ENCODE measurements at regions not wholly inside any gene's neighbourhood (a gene's known extent, or its start where the extent isn't known, plus 50 kb on each side); places are given as distances from the start of the nearest gene placed in this dataset.

DNA sequence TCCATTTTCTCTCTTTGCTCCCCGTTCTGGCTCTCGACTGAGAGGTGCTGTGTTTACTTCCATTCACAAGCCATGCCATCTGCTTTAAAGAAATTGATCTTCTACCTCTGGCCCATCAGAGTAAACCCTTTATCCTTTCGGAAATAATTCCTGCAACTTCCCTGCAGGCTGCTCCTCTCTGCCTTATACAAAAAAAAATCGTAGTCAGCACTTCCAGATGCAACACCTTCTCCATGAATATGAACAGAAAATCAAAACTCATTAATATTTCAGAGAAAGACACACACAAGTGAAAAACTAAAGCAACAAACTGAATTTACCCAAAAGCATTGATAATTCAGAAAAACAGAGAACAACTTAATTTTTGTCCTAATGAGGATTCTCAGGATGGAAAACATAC, 127.6 kb upstream of the FSCB start:
- no peaks in the 10 kb centered on the region for H3K9me3 ChIP-seq (replicated peaks; ENCODE audit: control insufficient read depth, low read depth, low read length)
- WGBS (ENCODE audit: insufficient coverage) = 66% methylated on average over 4 of the region's 4 CpGs
- H3K4me3 ChIP-seq (ENCODE audit: low read length) = no peak overlapping the region
- H3K36me3 ChIP-seq (ENCODE audit: control insufficient read depth, insufficient read depth, low read length) = no peaks in the 10 kb centered on the region
- DNase-seq = no peak
- no peaks in the 10 kb centered on the region for H3K4me1 ChIP-seq (ENCODE audit: control insufficient read depth, insufficient read depth, low read length)
- H3K27me3 ChIP-seq (ENCODE audit: control insufficient read depth, insufficient read depth, low read length) = no peaks in the 10 kb centered on the region
- H3K27ac ChIP-seq (ENCODE audit: low read length) = no peak overlapping the region

DNA sequence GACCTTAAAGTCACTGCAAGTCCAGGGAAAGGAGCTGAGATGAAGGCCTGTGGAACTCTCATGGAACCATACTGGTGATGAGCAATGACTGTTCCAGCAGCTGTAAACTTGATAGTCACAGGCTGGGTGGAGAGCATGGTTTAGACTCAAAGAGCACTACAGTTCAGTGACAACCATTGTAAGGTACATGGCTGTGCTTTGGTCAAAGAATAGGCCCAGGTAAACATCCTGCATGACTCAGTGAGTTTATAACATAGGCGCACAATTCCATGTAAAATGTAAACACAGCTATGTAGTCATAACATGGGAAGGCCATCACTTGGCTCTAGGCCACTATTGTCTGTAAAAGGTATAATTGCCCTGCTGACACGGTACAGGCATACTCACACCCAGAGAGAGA, 119.3 kb upstream of the FSCB start:
- no peaks in the 10 kb centered on the region for H3K9me3 ChIP-seq (replicated peaks; ENCODE audit: control insufficient read depth, low read depth, low read length)
- 88% methylated on average over 2 of the region's 2 CpGs for WGBS (ENCODE audit: insufficient coverage)
- no peak for DNase-seq
- H3K27me3 ChIP-seq (ENCODE audit: control insufficient read depth, insufficient read depth, low read length) = no peaks in the 10 kb centered on the region
- no peak overlapping the region for H3K4me3 ChIP-seq (ENCODE audit: low read length)
- H3K4me1 ChIP-seq (ENCODE audit: control insufficient read depth, insufficient read depth, low read length) = no peaks in the 10 kb centered on the region
- H3K27ac ChIP-seq (ENCODE audit: low read length) = no peak overlapping the region
- H3K36me3 ChIP-seq (ENCODE audit: control insufficient read depth, insufficient read depth, low read length) = no peaks in the 10 kb centered on the region

DNA sequence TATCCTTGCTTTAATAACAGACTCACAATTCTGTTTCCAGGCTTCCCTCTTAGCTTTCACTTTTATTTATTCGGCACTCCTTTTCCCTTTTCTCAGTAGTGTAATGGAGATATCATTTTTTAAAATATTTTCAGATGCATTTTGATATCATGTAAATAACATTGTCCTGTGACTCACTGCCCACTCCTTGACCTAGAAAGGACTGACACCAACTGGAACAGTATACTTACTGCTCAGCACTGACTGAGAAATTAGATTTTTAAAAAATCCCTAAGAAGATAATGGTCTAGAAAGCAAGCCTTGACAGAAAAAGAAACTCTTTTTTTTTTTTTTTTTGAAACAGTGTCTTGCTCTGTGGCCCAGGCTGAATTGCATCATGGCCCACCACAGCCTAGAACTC, 118.0 kb upstream of the FSCB start:
- Histone ChIP-seq H3K27me3 (ENCODE audit: control insufficient read depth, insufficient read depth, low read length) (no peaks in the 10 kb centered on the region), H3K36me3 (ENCODE audit: control insufficient read depth, insufficient read depth, low read length) (no peaks in the 10 kb centered on the region), H3K27ac (ENCODE audit: low read length) (no peak overlapping the region), H3K4me3 (ENCODE audit: low read length) (no peak overlapping the region), H3K9me3 (replicated peaks; ENCODE audit: control insufficient read depth, low read depth, low read length) (no peaks in the 10 kb centered on the region), H3K4me1 (ENCODE audit: control insufficient read depth, insufficient read depth, low read length) (no peaks in the 10 kb centered on the region)
- no CpG with 5 or more reads among the region's 1 CpG for WGBS (ENCODE audit: insufficient coverage)
- DNase-seq = no peak

DNA sequence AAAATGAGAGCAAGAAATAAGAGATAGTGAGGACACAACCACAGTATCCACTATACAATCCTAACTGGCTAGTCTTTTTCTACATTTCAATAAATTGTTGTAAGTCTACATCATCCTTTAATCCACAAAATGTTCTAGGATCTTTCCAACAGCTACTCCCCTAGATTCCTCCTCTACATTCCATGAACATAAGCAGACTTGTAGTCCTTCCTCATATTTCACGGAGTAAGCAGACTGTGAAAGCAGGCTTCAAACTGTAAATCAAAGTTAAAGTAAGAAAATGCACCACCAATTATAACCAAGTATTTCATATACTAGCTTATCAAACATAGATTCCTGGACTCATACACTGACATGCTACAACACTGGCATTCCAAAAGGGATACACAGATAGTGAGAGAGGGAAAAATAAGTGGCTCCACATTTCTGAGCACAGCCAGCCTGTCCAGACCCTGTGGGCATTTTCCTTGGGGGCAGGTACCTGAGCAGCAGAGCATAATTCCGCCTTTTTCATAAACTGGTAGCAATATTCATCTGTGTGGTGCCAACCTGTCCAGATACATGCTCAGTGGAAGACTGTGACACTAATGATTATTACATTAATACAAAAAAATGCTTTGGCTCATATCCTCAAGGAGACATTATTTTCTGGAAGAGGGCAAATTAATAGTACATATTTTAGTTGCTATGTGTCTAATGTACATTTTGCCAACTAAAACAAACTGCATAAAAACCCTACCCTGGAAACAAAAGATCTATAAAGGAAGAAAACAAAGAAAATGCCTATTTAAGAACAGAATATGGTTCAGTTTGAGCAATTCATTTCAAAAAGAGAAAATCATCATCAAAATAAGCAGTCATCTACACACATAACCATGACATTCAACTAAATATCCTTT, 113.3 kb upstream of the FSCB start:
- WGBS (ENCODE audit: insufficient coverage) = no CpG with 5 or more reads among the region's 2 CpGs
- no peak overlapping the region for H3K27ac ChIP-seq (ENCODE audit: low read length)
- no peaks in the 10 kb centered on the region for H3K27me3 ChIP-seq (ENCODE audit: control insufficient read depth, insufficient read depth, low read length)
- peak; percentile 46 for DNase-seq
- no peak overlapping the region for H3K4me3 ChIP-seq (ENCODE audit: low read length)
- H3K36me3 ChIP-seq (ENCODE audit: control insufficient read depth, insufficient read depth, low read length) = no peaks in the 10 kb centered on the region
- no peaks in the 10 kb centered on the region for H3K9me3 ChIP-seq (replicated peaks; ENCODE audit: control insufficient read depth, low read depth, low read length)
- no peaks in the 10 kb centered on the region for H3K4me1 ChIP-seq (ENCODE audit: control insufficient read depth, insufficient read depth, low read length)

DNA sequence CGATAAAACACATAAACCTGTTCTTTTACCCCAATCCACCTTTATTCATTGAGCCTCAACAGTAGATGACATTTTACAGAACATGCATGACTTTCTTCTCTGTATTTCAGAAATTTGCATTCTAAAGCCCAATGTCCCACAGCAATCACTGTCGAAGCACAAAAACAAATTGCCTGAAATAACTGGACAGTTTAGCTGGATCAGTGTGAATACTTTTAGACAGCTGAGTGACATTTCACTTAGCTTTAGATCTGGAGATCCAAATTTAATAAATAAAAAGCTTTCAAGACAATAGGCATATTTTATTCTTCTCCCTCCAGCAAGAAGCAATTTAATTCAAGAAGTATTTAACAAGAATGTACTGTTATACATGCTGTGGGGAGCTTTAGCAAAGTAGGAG, 109.1 kb upstream of the FSCB start:
- 78% methylated on average over 1 of the region's 2 CpGs for WGBS (ENCODE audit: insufficient coverage)
- Histone ChIP-seq H3K27ac (ENCODE audit: low read length) (no peak overlapping the region), H3K27me3 (ENCODE audit: control insufficient read depth, insufficient read depth, low read length) (no peaks in the 10 kb centered on the region), H3K4me3 (ENCODE audit: low read length) (no peak overlapping the region), H3K9me3 (replicated peaks; ENCODE audit: control insufficient read depth, low read depth, low read length) (no peaks in the 10 kb centered on the region), H3K36me3 (ENCODE audit: control insufficient read depth, insufficient read depth, low read length) (no peaks in the 10 kb centered on the region), H3K4me1 (ENCODE audit: control insufficient read depth, insufficient read depth, low read length) (no peaks in the 10 kb centered on the region)
- no peak for DNase-seq

DNA sequence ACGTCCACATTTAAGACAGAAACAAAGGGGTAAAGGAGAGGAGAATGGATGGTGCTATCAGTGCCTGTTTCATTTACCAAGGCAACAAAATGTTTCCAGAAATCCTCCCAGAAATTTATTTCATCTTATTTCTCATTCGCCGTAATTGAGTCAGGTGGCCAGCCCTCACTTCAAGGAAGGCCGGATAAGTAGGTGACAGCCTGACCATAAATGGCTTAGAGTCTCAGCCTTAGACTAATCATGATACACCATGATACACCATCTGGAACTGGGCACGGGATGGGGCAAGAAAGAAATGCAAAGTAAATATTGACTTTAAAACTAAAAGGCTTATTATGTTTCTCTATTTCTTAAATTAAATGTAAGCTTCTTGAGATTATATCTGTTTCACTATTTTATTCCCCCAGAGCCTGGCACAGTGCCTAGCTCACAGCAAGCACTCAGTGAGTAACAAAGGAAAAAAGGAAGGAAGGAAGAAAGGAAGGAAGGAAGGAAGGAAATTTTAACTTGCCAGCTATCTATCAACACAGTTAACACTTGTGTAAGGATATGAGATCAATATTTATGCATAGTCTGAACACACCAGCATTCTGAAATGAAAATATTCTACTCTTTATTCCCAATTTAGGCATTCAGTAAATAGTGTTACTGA, 106.1 kb upstream of the FSCB start:
- Histone ChIP-seq H3K4me3 (ENCODE audit: low read length) (no peak overlapping the region), H3K9me3 (replicated peaks; ENCODE audit: control insufficient read depth, low read depth, low read length) (no peaks in the 10 kb centered on the region), H3K27ac (ENCODE audit: low read length) (no peak overlapping the region), H3K36me3 (ENCODE audit: control insufficient read depth, insufficient read depth, low read length) (no peaks in the 10 kb centered on the region), H3K27me3 (ENCODE audit: control insufficient read depth, insufficient read depth, low read length) (no peaks in the 10 kb centered on the region), H3K4me1 (ENCODE audit: control insufficient read depth, insufficient read depth, low read length) (peaks cover 5% of the 10 kb centered on the region)
- DNase-seq = peak; percentile 19
- 79% methylated on average over 2 of the region's 5 CpGs for WGBS (ENCODE audit: insufficient coverage)

DNA sequence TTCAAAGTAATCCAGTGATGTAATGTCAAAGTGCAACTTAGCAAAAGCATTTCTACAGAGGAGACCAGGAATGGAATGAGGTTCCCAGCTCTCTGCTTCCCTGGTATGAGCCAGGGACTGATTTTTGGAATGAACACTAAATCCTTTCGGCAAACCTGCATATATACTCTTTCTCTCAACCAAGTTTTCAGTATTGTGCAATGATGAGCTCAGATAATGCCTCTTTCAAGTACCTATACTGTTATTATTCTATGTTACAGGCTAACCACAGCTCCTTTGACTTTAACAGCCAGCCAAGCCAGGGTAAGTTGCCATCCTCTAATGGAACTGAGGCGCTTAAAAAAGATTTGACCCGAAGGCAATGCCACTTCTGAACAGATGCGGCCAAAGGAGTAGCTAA, 104.9 kb upstream of the FSCB start:
- no peak overlapping the region for H3K27ac ChIP-seq (ENCODE audit: low read length)
- H3K4me3 ChIP-seq (ENCODE audit: low read length) = no peak overlapping the region
- no peaks in the 10 kb centered on the region for H3K9me3 ChIP-seq (replicated peaks; ENCODE audit: control insufficient read depth, low read depth, low read length)
- H3K27me3 ChIP-seq (ENCODE audit: control insufficient read depth, insufficient read depth, low read length) = no peaks in the 10 kb centered on the region
- WGBS (ENCODE audit: insufficient coverage) = 87% methylated on average over 3 of the region's 4 CpGs
- DNase-seq = no peak
- H3K4me1 ChIP-seq (ENCODE audit: control insufficient read depth, insufficient read depth, low read length) = peaks cover 5% of the 10 kb centered on the region
- no peaks in the 10 kb centered on the region for H3K36me3 ChIP-seq (ENCODE audit: control insufficient read depth, insufficient read depth, low read length)

DNA sequence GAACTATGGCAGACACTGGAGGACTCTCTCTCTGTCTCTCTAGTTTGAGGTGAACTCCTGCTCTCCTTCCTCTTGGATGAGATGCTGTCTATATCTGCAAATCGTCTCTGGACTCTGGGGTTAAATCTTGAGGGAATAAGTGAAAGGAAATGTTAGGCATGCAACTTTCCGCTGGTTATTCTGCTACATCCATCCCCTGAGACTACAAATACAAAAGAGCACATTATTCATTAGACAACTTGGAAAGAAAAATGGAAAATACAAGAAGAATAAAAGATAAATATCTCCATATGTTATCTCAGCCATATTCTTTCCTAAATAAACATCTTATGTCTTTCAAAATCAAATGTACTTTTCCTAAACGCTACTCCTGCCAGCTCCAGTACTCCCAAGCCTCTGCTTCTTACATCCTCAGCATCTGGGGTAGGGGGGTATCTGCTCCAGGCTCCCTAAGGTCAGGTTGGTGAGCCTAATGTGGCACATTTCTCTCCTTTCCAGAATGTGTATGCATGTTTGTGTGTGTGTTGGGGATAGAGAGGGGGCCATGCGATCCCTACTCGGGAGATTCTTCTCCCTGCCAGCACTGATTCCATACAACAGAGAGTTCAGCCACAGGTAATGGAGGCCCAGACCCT, 102.9 kb upstream of the FSCB start:
- peak; percentile 96 for DNase-seq
- Histone ChIP-seq H3K36me3 (ENCODE audit: control insufficient read depth, insufficient read depth, low read length) (no peaks in the 10 kb centered on the region), H3K27ac (ENCODE audit: low read length) (peak overlapping the region; percentile 63), H3K27me3 (ENCODE audit: control insufficient read depth, insufficient read depth, low read length) (no peaks in the 10 kb centered on the region), H3K9me3 (replicated peaks; ENCODE audit: control insufficient read depth, low read depth, low read length) (no peaks in the 10 kb centered on the region), H3K4me3 (ENCODE audit: low read length) (no peak overlapping the region), H3K4me1 (ENCODE audit: control insufficient read depth, insufficient read depth, low read length) (peaks cover 5% of the 10 kb centered on the region)
- WGBS (ENCODE audit: insufficient coverage) = no CpG with 5 or more reads among the region's 5 CpGs

DNA sequence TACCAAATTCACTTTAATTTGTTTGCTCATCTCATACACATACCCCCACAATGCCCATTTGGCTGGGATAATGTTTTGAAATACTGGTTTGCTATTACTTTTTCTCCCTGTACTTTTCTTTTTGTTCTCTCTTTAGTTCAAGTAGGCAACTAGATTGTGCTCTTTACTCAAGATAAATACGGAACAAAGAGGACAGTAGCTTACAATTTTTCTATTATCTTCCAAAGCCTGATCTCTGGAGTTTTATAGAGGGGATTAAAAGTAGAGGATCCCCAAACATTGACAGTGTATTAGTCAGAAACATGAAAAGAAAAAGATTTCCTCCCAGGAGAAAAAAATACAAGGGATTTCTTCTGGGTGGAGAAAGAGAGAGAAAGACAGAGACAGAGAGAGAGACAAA, 102.1 kb upstream of the FSCB start:
- no peaks in the 10 kb centered on the region for H3K9me3 ChIP-seq (replicated peaks; ENCODE audit: control insufficient read depth, low read depth, low read length)
- H3K27me3 ChIP-seq (ENCODE audit: control insufficient read depth, insufficient read depth, low read length) = no peaks in the 10 kb centered on the region
- peaks cover 5% of the 10 kb centered on the region for H3K4me1 ChIP-seq (ENCODE audit: control insufficient read depth, insufficient read depth, low read length)
- H3K4me3 ChIP-seq (ENCODE audit: low read length) = no peak overlapping the region
- no CpG with 5 or more reads among the region's 1 CpG for WGBS (ENCODE audit: insufficient coverage)
- DNase-seq = no peak
- H3K27ac ChIP-seq (ENCODE audit: low read length) = peak overlapping the region; percentile 62
- H3K36me3 ChIP-seq (ENCODE audit: control insufficient read depth, insufficient read depth, low read length) = no peaks in the 10 kb centered on the region

DNA sequence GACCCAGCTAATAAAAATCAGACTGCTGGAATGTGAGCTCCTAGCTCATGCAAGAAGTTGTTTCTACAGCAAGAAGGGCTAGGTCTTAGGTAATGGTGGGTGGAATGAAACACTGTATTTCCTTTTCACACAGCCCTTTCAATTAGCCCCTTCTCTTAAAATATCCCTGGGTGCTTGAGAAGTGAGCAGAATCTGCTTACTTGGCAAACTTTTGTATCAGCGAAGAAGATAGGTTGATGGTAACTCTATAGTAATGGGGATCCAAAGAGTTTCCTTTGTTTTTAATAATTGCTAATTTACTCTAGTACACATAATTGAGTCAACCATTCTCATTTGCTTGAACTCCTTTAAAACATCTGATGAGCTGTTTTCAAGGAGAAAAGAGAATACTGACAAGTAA, 100.6 kb upstream of the FSCB start:
- no CpG with 5 or more reads among the region's 1 CpG for WGBS (ENCODE audit: insufficient coverage)
- no peak for DNase-seq

More for the DNA sequence above, 100.6 kb upstream of the FSCB start:
- H3K27ac ChIP-seq (ENCODE audit: low read length) = no peak overlapping the region
- no peak overlapping the region for H3K4me3 ChIP-seq (ENCODE audit: low read length)
- H3K4me1 ChIP-seq (ENCODE audit: control insufficient read depth, insufficient read depth, low read length) = peaks cover 5% of the 10 kb centered on the region
- H3K36me3 ChIP-seq (ENCODE audit: control insufficient read depth, insufficient read depth, low read length) = no peaks in the 10 kb centered on the region
- no peaks in the 10 kb centered on the region for H3K9me3 ChIP-seq (replicated peaks; ENCODE audit: control insufficient read depth, low read depth, low read length)
- no peaks in the 10 kb centered on the region for H3K27me3 ChIP-seq (ENCODE audit: control insufficient read depth, insufficient read depth, low read length)

Data from muscle of leg (tissue), 3 donors.